CD4-positive, alpha-beta T cell treated with Interferon gamma for 1 hour (primary cell): ENCODE measurements at regions not wholly inside any gene's neighbourhood (a gene's known extent, or its start where the extent isn't known, plus 50 kb on each side); places are given as distances from the start of the nearest gene placed in this dataset.

Experiments
- DNase-seq: peaks from one replicate; pipeline ENCODE4 v3.0.0-alpha.2; 2020

GRCh38 chr9:515665-516064 is 301.0 kb downstream of the DOCK8 start:
- DNase-seq, result no peak

GRCh38 chr9:517993-518392 is 303.3 kb downstream of the DOCK8 start:
- no peak for DNase-seq

- no peak for DNase-seq
These were observed 303.9 kb downstream of the DOCK8 start for GRCh38 chr9:518540-518939.

GRCh38 chr9:519579-519978 is 304.9 kb downstream of the DOCK8 start:
- no peak for DNase-seq

GRCh38 chr9:520302-520701 is 305.6 kb downstream of the DOCK8 start:
- DNase-seq, result no peak

GRCh38 chr9:522190-522589 is 307.5 kb downstream of the DOCK8 start:
- DNase-seq, result no peak

GRCh38 chr9:522658-523057 is 308.0 kb downstream of the DOCK8 start:
- DNase-seq, result no peak

- no peak for DNase-seq
These were observed 308.8 kb downstream of the DOCK8 start for GRCh38 chr9:523444-523843.

GRCh38 chr9:524008-524407 is 309.3 kb downstream of the DOCK8 start:
- no peak for DNase-seq

GRCh38 chr9:526904-527591 is 312.4 kb downstream of the DOCK8 start:
- DNase-seq, result no peak

GRCh38 chr9:529731-530130 is 311.8 kb upstream of the DMRT1 start:
- DNase-seq, result no peak

GRCh38 chr9:530681-531080 is 310.8 kb upstream of the DMRT1 start:
- no peak for DNase-seq

- no peak for DNase-seq
These were observed 308.8 kb upstream of the DMRT1 start for GRCh38 chr9:532707-533106.

GRCh38 chr9:534886-535285 is 306.6 kb upstream of the DMRT1 start:
- DNase-seq, result no peak

- no peak for DNase-seq
These were observed 306.1 kb upstream of the DMRT1 start for GRCh38 chr9:535356-535755.

- no peak for DNase-seq
These were observed 304.6 kb upstream of the DMRT1 start for GRCh38 chr9:536597-537511.

- DNase-seq, result no peak
These were observed 298.0 kb upstream of the DMRT1 start for GRCh38 chr9:543478-543877.

- DNase-seq, result no peak
These were observed 296.0 kb upstream of the DMRT1 start for GRCh38 chr9:545480-545879.

- no peak for DNase-seq
These were observed 295.3 kb upstream of the DMRT1 start for GRCh38 chr9:546235-546634.

- DNase-seq, result no peak
These were observed 294.7 kb upstream of the DMRT1 start for GRCh38 chr9:546797-547223.

- DNase-seq, result no peak
These were observed 294.2 kb upstream of the DMRT1 start for GRCh38 chr9:547314-547713.

GRCh38 chr9:549455-549997 is 292.0 kb upstream of the DMRT1 start:
- DNase-seq, result no peak

- DNase-seq, result no peak
These were observed 291.2 kb upstream of the DMRT1 start for GRCh38 chr9:550333-550732.
